ENCODE measurements at regions not wholly inside any gene's neighbourhood (a gene's known extent, or its start where the extent isn't known, plus 50 kb on each side); places are given as distances from the start of the nearest gene placed in this dataset.

DNA sequence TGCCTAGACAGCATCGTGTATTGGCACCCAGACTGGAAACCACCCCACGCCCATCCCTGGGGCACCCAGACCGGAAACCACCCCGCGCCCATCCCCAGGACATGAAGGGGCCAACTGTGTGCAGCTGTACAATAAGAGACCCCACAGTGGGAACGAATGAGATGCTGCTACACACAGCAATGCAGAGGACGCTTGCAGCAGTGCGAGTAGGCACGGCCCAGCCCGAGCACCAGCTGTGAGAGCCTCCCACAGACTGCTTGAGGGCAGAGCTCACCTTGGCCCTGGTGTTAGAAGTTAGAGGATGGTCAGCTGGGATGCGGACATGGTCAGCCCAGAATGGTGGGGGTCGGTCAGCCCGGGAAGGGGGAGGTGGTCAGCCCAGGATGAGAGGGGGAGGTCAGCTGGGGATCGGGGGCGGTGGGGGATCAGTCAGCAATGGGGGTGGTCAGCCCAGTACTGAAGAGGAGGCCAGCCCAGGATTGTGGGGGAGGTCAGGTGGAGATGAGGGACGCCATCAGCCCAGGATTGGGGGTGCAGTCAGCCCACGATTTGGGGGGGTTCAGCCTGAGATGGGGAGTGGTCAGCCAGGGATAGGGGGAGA lies 340.0 kb downstream of the C16orf95 start:
- ChIA-PET CTCF (no interaction called here), POLR2A (ENCODE audit: low non-redundant PET) (no interaction called here)
- TF ChIP-seq, protein P1, sequence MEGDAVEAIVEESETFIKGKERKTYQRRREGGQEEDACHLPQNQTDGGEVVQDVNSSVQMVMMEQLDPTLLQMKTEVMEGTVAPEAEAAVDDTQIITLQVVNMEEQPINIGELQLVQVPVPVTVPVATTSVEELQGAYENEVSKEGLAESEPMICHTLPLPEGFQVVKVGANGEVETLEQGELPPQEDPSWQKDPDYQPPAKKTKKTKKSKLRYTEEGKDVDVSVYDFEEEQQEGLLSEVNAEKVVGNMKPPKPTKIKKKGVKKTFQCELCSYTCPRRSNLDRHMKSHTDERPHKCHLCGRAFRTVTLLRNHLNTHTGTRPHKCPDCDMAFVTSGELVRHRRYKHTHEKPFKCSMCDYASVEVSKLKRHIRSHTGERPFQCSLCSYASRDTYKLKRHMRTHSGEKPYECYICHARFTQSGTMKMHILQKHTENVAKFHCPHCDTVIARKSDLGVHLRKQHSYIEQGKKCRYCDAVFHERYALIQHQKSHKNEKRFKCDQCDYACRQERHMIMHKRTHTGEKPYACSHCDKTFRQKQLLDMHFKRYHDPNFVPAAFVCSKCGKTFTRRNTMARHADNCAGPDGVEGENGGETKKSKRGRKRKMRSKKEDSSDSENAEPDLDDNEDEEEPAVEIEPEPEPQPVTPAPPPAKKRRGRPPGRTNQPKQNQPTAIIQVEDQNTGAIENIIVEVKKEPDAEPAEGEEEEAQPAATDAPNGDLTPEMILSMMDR (conservative IDR thresholded peaks at IDR 0.05; ENCODE audit: low read depth) = no peak

GRCh38 chr16:86978445-86979030 lies 338.7 kb downstream of the C16orf95 start:
- DNase-seq (ENCODE audit: low spot score) = no peak
- CTCF ChIA-PET = no interaction called here
- TF ChIP-seq, protein P1 (conservative IDR thresholded peaks at IDR 0.05; ENCODE audit: low read depth) = no peak
- POLR2A ChIA-PET (ENCODE audit: low non-redundant PET) = no interaction called here
- no peak overlapping the region for H3K27ac ChIP-seq

More for the DNA sequence above, 340.0 kb downstream of the C16orf95 start:
- no peak for DNase-seq (ENCODE audit: low spot score)
- no peak overlapping the region for H3K27ac ChIP-seq

DNA sequence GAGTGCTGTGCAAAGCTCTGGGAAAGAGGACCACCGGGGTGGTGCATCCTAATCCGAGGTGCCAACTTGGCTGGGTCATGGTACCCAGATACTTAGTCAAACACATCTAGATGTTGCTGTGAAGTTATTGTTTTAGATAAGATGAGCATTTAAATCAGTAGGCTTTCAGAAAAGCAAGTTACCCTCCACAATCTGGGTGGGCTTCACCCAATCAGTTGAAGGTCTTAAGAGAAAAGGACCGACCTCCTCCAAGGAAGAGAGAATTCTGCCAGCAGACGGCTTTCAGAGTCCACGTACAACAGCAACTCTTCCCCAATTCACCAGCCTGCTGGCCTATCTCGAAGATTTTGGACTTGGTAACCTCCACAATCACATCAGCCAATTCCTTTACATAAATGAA lies 338.1 kb downstream of the C16orf95 start:
- no peak for DNase-seq (ENCODE audit: low spot score)
- ChIA-PET POLR2A (ENCODE audit: low non-redundant PET) (no interaction called here), CTCF (no interaction called here)
- TF ChIP-seq, protein P1 (conservative IDR thresholded peaks at IDR 0.05; ENCODE audit: low read depth) = no peak
- no peak overlapping the region for H3K27ac ChIP-seq

- ChIA-PET POLR2A (ENCODE audit: low non-redundant PET) (no interaction called here), CTCF (no interaction called here)
- TF ChIP-seq, protein P1 (conservative IDR thresholded peaks at IDR 0.05; ENCODE audit: low read depth) = no peak
- DNase-seq (ENCODE audit: low spot score) = no peak
- no peak overlapping the region for H3K27ac ChIP-seq
These were observed 337.1 kb downstream of the C16orf95 start for GRCh38 chr16:86979984-86980553.

DNA sequence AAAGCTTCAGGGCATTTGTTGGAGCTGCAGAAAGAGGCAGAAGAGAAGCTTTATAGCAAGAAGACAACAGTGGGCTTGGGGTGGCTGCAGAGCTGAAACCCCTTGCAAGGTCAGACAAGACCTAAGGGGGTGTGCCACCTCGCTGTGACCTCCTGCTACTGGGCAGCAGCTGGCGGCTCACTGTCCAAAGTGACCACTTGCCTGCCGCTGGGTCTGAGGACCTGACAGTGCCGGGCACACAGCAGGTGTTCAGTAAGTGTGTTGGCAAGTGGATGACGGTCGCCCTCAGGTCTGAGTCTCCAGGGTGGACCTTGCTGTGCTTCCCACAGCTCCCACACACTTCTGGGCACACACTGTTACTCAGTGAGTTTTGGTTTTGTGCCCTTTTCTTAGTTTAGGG lies 336.5 kb downstream of the C16orf95 start:
- no peak for DNase-seq (ENCODE audit: low spot score)
- ChIA-PET POLR2A (ENCODE audit: low non-redundant PET) (no interaction called here), CTCF (no interaction called here)

DNA sequence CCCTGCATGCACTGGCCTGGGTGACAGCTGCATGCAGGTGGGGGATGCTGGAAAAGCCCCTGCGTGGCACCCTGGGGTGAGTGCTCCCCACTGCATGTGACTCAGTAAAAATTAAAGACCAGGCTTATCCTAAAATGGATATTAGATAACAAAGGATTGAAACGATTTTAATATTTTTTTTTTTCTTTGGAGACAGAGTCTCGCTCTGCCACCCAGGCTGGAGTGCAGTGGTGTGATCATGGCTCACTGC lies 334.9 kb downstream of the C16orf95 start:
- POLR2A ChIA-PET (ENCODE audit: low non-redundant PET) = no interaction called here
- DNase-seq (ENCODE audit: low spot score) = no peak
- TF ChIP-seq, protein P1 (conservative IDR thresholded peaks at IDR 0.05; ENCODE audit: low read depth) = no peak
- CTCF ChIA-PET = no interaction called here
- H3K27ac ChIP-seq = no peak overlapping the region

More for the DNA sequence above, 336.5 kb downstream of the C16orf95 start:
- H3K27ac ChIP-seq = no peak overlapping the region
- TF ChIP-seq, protein P1 (conservative IDR thresholded peaks at IDR 0.05; ENCODE audit: low read depth) = no peak

All from RWPE1 (cell line).